ENCODE measurements at regions not wholly inside any gene's neighbourhood (a gene's known extent, or its start where the extent isn't known, plus 50 kb on each side); places are given as distances from the start of the nearest gene placed in this dataset.

- Histone ChIP-seq H2AK5ac (ENCODE audit: low read depth, low read length) (no peak overlapping the region), H3K79me1 (ENCODE audit: low read depth, low read length) (no peaks in the 10 kb centered on the region), H3K9me3 (ENCODE audit: insufficient read depth in 2 of 2, low read depth in 1 of 2, low read length in 1 of 2) (no peaks in the 10 kb centered on the region), H4K5ac (ENCODE audit: insufficient read length, low read depth, low read length) (no peak overlapping the region), H4K20me1 (replicated peaks in 1 of 2; ENCODE audit: control insufficient read depth in 1 of 2, insufficient read depth in 2 of 2, low read length in 2 of 2) (no peaks in the 10 kb centered on the region), H2BK20ac (ENCODE audit: low read length) (no peak overlapping the region), H4K91ac (replicated peaks; ENCODE audit: insufficient read length, low read length) (no peak overlapping the region), H3K36me3 (ENCODE audit: control insufficient read depth in 2 of 4, insufficient read depth in 4 of 4, low read length in 3 of 4) (no peaks in the 10 kb centered on the region), H3K14ac (ENCODE audit: insufficient read length) (no peak overlapping the region), H3K18ac (ENCODE audit: extremely low read depth, low read length) (no peak overlapping the region), H2AFZ (ENCODE audit: low read length) (no peak overlapping the region), H4K8ac (ENCODE audit: extremely low read depth, insufficient read depth, low read length) (no peak overlapping the region), H2BK120ac (replicated peaks; ENCODE audit: low read depth, low read length) (no peak overlapping the region), H3K4me2 (ENCODE audit: insufficient read depth in 1 of 2, low read depth in 2 of 2, low read length in 2 of 2) (no peak overlapping the region), H3K79me2 (ENCODE audit: control insufficient read depth in 1 of 2, insufficient read depth in 2 of 2, low read length in 2 of 2) (no peaks in the 10 kb centered on the region), H3K56ac (replicated peaks; ENCODE audit: insufficient read length, low read depth, low read length) (no peak overlapping the region), H3K4me3 (ENCODE audit: extremely low read depth in 1 of 4, insufficient read depth in 2 of 4, low read depth in 3 of 4, low read length in 4 of 4) (no peak overlapping the region), H3K27ac (ENCODE audit: low read depth, low read length) (no peak overlapping the region), H2BK5ac (ENCODE audit: low read depth, low read length) (no peak overlapping the region), H2BK12ac (ENCODE audit: low read depth, low read length) (no peak overlapping the region), H2BK15ac (ENCODE audit: low read length) (no peak overlapping the region), H3K23ac (ENCODE audit: insufficient read length) (no peak overlapping the region), H3K4me1 (replicated peaks in 1 of 4; ENCODE audit: control insufficient read depth in 3 of 4, insufficient read depth in 4 of 4, low read length in 3 of 4) (no peaks in the 10 kb centered on the region; a peak in 1 of 7 replicates), H3K23me2 (ENCODE audit: low read depth, low read length) (no peaks in the 10 kb centered on the region), H3K27me3 (replicated peaks in 1 of 4; ENCODE audit: control insufficient read depth in 3 of 4, extremely low read depth in 1 of 4, insufficient read depth in 3 of 4, low read length in 3 of 4) (no peaks in the 10 kb centered on the region), H3K9ac (replicated peaks in 1 of 4; ENCODE audit: extremely low read depth in 1 of 4, low read depth in 3 of 4, low read length in 3 of 4) (no peak overlapping the region), H3K4ac (replicated peaks; ENCODE audit: insufficient read length, low read depth, low read length) (no peak overlapping the region)
- WGBS, 2 experiments (ENCODE audit: extremely low coverage in 1 of 2, insufficient coverage in 1 of 2, insufficient read length in 1 of 2, insufficient replicate concordance in 2 of 2, low coverage in 1 of 2, low lambda C conversion rate in 2 of 2, missing lambda C conversion rate in 1 of 2) = 19% methylated on average over 7 of the region's 7 CpGs; no CpG with 5 or more reads in 1 of the 2 experiments
- peak; percentile 94 for FAIRE-seq
- DNase-seq (ENCODE audit: low read depth in 1 of 2, low spot score in 2 of 2) = peak; percentile 33 to 82
- POLR2A ChIA-PET (ENCODE audit: partially characterized antibody) = no interaction called here
- CTCF ChIA-PET (ENCODE audit: partially characterized antibody) = interaction anchor here (0.6 to 7.6 kb wide), 59 partner anchors 12 to 853 kb away, joined by 3 to 78 read pairs (median 3); no protein-coding TSS in a partner anchor
- TF ChIP-seq NANOG (IDR thresholded peaks at IDR 0.05; ENCODE audit: insufficient read depth, low read depth, low read length, poor library complexity, severe bottlenecking) = no peak
- TF ChIP-seq CTCF (IDR thresholded peaks at IDR 0.05; ENCODE audit: control extremely low read depth in 1 of 3, insufficient read depth in 1 of 3, low read depth in 1 of 3, low read length in 3 of 3) = peak; percentile 72 to 89 (median 88)
- no peak for TF ChIP-seq ASH2L (IDR thresholded peaks at IDR 0.05; ENCODE audit: low read length)
- TF ChIP-seq RNF2 (IDR thresholded peaks at IDR 0.05; ENCODE audit: borderline replicate concordance, low read depth, low read length, missing control alignments, poor library complexity, severe bottlenecking) = no peak
- no peak for TF ChIP-seq POLR2AphosphoS5 (IDR thresholded peaks at IDR 0.05; ENCODE audit: low read depth, low read length)
- TF ChIP-seq HDAC6 (IDR thresholded peaks at IDR 0.05; ENCODE audit: low read depth, low read length) = no peak
- TF ChIP-seq GABPA (IDR thresholded peaks at IDR 0.05; ENCODE audit: borderline replicate concordance, insufficient read depth, low read length) = no peak
- no peak for TF ChIP-seq KDM5A (IDR thresholded peaks at IDR 0.05; ENCODE audit: low read length)
- TF ChIP-seq SP1 (IDR thresholded peaks at IDR 0.05; ENCODE audit: low read depth, low read length) = no peak
- TF ChIP-seq BRCA1 (IDR thresholded peaks at IDR 0.05; ENCODE audit: low read depth, low read length) = no peak
- TF ChIP-seq RAD21 (IDR thresholded peaks at IDR 0.05 in 1 of 2, conservative IDR thresholded peaks at IDR 0.05 in 1 of 2; ENCODE audit: low read depth in 2 of 2, low read length in 2 of 2) = peak; percentile 89 to 91
These were observed 140.0 kb downstream of the CHD9NB start for GRCh38 chr16:52912565-52913173.
